CD4-positive, alpha-beta T cell treated with Interleukin-17A for 1 hour (primary cell): ENCODE measurements at regions not wholly inside any gene's neighbourhood (a gene's known extent, or its start where the extent isn't known, plus 50 kb on each side); places are given as distances from the start of the nearest gene placed in this dataset.

ENCODE experiments used
- DNase-seq: peaks from one replicate; pipeline ENCODE4 v3.0.0-alpha.2; 2020

DNA sequence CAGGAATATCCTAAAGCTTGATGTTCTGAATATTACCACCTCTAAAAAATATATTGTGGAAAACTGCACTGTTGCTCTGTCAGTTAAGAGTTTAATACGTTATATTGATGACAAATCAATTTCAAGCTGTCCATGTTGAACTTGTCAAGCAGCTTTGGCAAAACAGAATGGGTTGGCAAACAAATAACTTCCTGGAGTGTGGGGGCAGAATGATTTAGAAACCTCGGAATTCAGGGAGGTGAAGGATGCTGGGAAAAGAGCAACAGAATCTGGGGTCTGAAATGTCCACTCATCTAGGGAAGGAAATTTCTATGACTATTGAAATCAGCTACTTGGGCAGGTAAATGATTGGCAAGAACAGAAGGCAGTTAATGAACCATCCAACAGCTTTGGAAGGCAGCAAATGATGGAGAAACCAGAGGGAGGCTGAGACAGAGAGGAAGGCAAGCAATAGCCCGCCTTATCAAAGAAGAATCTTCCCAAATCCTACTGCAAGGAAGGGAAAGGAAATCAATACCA is 95.1 kb upstream of the PALS2 start:
- no peak for DNase-seq

DNA sequence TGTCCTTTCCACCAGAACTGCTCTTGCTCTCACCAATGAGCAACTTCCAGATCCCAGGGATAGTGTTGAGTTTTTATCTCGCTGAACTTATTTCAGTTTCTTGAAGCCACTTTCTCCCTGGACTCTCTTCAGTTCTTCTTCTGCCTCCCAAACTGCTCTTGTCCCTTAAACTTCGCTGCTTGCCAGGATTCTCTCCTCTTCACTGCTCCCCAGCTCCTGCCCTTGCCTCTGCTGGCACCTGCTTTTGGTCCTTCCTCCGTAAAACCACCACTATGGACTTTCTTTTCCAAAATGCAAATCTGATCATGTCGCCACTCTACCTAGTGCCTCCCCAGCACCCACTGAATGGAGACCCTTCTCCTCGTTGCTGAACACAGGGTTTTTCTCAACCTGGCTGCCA is 92.8 kb upstream of the PALS2 start:
- no peak for DNase-seq

DNA sequence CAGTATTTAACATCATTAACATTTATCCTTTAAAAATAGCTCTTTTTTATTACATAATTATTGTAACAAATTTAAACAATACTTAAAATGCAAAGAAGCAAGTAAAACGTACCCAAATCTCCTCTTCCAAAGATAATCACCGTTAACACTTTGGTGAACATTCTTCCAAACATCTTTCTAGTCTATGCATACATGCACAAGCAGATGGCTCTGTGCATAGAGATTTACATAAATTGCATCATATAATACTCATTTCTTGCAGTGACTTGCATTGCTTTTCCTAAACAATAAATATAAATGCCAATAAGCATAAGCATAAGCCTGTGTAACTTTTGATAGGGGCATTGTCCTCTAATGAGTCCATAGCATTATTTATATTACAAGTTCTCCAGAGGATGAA is 89.4 kb upstream of the PALS2 start:
- no peak for DNase-seq

DNA sequence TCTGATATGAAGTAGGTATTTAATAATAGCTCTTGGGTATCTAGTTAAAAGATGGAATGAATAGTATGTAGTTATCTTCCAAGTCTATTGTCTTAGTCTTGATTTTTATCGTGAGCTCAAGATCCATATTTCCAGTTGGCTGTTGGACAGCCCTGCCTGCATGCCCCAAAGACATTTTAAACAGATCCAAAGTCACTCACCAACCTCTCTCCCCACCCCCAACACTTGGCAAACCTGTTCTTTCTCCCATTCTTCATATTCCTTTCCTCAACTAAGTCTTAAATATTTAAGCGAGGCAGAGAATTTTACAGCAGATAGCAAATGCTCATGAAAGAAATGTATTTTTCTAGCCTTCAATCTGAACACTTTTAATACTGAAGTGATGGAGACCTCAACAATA is 80.7 kb upstream of the PALS2 start:
- no peak for DNase-seq

DNA sequence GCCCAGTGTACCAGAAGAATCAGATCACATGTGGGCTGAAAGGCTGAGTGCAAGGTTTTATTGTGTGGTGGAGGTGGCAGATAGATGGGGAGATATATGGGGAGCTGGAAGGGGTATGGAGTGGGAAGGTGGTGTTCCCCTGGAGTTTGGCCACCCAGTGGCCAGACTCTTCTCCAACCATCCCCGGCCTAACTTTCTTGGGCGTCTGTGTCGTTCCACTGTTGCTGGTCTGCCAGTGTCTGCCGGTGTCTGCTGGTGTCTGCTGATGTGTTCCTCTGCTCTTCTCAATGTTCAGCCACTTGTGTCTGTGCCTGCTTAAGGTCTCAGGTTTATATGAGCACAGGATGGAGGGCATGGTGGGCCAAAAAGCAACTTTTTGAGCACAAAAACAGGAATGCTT is 78.4 kb upstream of the PALS2 start:
- no peak for DNase-seq

DNA sequence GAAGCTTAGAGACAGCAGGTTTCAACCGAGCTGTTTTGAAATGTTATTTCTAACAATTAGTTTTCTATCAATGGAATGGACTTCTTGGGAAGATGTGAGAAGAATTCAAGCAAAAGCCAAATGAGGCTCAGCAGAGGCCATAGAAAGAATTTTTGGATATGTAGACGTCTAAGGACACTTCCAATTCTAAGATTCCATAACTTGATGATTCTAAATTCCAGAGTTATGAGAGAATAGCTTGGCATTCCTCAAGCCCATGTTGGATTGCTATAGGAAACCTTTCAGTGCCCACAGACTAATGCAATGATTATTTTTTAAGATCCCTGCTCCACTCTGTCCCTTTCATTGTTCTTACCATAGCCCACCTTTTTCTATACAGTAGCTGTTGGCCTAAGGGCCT is 77.2 kb upstream of the PALS2 start:
- DNase-seq: no peak

DNA sequence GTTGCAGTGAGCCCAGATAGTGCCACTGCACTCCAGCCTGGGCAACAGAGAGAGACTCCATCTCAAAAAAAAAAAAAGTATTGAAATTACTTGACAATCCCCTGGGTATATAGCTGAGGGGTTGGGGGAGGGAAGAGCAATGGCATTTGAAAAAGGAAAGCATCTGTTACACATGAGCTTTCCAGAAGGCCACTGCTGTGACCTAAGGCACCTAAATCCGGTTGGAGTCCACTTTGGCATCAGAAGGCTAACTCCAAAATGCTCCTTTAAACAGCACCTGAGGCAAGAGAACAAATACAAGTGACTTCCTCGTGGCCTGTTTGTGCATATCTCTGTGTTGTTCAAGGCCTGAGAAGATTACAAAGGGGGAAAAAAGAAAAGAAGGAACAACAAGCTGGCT is 74.8 kb upstream of the PALS2 start:
- no peak for DNase-seq

DNA sequence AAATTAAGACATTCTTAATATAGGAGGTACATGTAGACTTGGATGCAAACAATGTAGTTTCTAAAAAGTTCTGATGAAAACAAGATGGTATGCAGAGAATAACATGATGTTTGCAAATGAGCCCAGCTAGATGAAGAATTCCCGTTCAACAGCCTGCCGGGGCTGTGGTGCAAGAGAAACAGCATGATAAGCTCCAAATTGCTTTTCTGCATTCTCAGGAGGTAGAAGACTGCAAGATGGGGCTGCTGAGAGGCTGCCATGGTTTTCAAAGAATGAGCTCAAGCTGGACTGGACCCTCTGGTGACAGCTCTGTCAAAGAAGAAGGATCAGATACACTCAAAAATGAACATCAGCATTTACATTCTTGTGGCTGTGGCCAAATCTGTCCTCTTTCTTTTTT is 73.4 kb upstream of the PALS2 start:
- no peak for DNase-seq

DNA sequence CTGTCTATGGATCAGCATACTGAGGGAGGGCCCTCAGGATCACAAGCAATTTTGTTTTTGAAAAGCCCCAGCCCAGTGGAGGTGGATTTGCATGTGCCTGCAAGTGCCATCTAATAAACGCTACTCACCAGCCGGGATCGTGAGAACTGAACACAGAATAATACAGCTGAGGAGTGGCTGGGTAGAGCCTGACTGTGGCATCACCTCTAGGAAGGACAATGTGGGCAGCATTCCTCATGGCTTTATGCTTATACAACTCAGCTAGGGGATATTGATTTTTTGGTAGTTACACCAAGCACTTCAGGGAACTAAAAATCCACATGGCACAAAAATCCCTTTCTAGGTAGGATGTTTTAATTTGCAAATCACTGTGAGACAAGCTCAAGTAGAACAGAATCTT is 72.7 kb upstream of the PALS2 start:
- no peak for DNase-seq

DNA sequence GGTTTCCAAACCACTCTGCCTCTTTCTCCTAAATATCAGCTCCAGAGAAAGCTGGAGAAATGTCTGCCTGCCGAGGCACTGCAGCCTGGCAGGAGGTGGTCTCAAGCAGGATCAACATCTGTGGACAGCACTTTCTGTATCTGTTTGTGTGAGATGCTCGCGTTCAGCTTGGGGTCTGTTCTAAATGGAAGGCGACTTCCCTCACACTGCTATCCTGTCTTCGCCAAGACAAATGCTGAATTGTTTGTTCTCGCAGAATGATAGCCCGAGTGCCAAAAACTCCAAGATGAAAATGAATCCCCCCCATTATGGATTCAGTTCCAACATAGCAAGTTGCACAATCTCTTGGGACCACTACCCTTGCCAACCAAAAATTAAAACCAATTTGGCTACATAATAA is 72.2 kb upstream of the PALS2 start:
- no peak for DNase-seq

DNA sequence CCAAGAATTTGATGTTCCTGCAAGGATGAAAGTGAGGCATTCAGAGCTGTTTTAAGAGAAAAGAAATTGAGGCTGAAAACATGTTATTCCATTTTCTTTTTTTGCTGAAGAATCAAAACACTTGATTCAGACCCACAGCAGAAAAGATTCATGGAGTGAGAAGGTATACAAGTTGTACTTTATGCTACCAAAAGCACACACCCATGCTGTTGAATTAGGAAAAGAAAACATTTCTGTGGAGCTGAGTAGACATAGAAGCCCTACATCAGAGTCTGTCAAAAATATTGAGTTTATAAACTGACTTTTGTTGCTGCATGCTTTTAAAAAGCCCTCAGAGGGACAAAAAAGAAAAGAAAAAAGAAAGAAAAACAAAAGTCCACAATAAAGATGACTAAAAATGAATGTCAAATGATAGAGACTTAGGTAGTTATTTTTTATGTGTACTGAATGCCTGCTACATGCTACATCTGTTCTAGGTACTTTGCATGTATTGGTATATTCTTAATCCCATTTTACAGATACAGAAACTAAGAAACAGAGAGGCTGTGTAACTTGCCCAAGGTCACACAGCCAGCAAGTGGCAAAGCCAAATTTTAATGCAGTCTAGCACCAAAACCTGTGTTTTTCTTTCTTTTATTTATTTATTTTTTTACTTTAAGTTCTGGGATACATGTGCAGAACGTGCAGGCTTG is 71.7 kb upstream of the PALS2 start:
- DNase-seq: no peak

DNA sequence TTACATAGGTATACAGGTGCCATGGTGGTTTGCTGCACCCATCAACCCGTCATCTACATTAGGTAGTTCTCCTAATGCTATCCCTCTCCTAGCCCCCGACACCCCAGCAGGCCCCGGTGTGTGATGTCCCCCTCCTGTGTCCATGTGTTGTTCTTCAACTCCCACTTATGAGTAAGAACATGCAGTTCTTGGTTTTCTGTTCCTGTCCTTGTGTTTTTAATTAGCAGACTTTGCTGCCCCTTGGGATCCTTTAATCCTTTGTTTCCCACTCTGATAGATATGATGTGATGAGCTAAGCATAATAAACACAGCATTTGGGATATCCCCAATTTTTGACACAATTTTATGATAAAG is 71.1 kb upstream of the PALS2 start:
- no peak for DNase-seq

DNA sequence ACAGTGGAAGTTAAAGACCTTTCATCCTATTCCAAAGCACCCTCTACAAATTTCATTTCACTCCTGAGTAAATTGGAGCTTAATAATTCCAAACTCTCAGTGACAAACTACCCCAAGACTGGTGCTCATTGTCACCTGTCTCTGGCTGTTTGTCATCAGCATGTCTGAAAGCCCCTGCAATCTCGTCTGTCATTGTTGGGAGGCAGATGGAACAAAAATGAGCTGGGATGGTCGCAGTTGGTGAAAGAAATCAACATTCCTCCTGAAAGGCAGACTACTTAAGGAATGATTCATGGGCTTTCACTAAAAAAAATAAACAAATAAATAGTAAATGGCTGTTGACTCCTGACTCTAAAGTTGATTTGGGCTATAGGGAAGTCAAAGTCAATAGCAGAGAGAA is 69.7 kb upstream of the PALS2 start:
- no peak for DNase-seq

DNA sequence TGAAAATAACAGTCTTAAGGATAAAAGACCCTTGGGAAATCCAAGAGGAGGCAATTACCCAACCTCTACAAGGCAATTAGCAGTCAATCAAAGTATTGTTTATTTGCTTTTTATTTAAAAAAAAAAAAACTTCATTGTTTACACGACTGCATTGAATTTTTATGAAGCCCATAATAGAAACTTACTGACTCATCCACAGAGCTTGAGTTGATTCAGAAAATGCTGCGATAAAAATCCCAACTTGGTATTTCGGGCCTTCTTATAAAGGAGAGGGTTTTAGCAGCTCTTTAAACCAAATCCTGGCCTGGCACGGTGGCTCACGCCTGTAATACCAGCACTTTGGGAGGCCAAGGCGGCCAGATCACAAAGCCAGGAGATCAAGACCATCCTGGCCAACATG is 69.2 kb upstream of the PALS2 start:
- DNase-seq: no peak

DNA sequence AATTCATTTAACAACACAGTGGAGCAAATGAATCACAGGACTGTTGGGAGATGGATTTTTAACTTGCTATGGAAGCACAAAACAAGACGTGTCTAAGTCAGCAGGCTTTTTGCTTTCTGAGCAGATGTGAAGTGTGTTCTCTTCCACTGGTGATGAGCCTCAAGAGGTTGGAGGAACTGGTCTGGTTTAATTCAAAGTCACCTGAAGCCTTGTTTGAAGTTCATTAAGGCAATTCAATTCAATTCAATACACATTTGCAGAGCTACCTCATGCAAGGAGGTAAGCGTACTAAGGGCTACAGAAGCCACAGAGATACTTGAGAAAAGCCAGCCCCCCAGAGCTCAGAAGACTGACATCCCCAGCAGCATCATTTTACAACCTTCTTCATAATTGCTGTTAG is 68.4 kb upstream of the PALS2 start:
- no peak for DNase-seq

DNA sequence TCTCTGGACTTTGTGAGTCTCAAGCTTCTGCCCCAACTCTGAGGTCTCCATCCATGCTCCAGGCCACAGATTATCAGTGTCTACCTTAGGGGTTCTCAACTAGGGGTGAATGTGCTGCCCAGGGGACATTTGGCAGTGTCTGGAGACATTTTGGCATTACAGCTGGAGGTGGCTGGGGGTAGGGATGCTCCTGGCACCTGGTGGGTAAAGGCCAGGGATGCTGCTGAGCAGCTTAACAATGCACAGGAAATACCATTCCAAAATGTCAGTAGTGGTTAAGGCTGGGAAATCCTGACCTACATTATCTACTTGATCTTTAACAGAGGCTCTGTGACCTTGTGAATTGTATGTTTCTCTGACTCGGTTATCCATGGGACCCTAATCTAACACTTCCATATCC is 67.3 kb upstream of the PALS2 start:
- DNase-seq: no peak

DNA sequence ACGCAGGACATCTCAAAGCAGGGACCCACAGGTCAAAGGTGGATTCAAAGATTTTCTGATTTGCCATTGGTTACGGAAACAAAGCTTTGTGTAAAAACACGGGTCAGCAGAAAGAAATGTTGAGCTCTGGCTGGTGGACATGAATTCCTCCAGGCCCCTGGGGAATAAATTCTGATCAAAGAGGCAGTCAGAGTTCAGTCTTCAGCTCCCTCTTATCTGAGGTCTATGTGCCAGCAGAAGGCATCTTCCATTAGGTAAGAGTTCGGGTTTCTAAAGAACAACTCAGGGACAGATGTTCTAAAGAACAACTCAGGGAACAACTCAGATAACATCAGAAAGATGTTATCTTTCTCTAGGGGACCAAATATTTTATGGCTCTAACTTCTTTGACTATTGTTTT is 64.9 kb upstream of the PALS2 start:
- no peak for DNase-seq

DNA sequence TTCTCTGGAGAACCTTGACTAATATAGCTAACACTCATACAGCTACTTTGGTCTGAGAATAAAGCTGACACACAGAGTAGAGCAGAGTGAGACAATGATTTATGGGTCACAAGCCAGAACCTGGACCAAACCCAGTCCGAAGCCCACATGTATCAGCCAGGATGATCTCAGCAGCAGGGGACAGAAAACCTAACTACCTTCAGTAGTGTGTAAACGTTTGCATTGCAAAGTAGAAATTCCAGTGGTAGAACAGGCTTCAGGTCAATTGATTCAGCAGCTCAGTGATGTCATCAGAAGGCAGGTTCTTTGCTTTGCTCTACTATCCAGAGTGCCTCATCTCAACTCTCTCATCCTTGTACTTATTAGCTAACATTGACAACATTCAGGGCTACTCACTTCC is 62.5 kb upstream of the PALS2 start:
- DNase-seq: no peak

DNA sequence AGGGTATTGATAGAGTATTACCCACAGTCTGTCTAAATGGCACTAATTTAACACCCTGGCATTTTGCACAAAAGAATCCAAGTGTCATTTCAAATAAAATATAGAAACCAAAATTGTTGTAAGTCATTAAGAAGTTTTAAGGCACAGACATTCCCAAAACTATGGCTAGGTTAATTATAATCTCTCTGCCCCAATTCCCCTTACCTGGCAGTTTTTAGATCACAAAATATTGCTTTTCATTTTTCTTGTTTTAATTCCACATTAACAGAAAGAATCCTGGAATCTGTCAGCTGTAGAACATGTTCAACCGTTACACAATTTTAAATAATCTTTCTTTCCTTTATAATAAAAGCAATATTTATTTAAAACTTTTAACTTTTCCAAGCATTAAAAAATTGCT is 56.1 kb upstream of the PALS2 start:
- no peak for DNase-seq

DNA sequence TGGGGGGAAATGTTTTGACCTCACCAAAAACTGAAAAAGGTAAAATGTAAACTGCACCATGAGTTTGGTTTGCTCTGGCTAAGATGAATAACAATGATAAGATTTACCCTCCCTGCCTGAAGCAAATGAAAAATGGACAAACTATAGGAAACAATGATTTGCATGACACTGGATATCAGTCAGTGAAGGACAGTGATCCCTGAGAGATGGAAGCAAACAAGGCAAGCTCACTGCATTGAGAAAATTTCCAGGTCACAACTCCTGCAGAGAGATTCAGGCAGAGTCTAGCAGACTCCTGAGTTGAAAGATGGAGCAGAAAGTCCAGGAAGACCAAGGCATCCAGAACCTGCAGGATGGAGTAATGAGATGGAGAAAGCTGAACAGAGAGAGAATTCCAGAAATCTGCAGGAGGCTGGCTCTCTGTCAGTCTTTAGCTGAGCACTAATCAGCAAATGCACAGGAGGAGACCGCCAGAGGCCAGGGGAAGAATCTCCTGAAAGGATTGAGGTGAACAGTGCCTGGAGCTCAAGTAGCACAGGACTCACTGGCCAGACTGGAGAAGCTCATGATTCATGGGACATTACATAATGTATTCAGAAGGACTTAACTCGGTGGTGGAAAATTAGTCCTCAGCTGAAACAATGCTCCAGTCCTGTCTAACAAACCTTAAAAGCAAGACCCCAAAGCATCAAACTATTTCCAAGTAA is 51.2 kb upstream of the PALS2 start:
- DNase-seq: no peak
